ENCODE measurements at regions not wholly inside any gene's neighbourhood (a gene's known extent, or its start where the extent isn't known, plus 50 kb on each side); places are given as distances from the start of the nearest gene placed in this dataset.
"Not testable (repeated sequence)": the region's sequence is repeated elsewhere in the genome, so short reads cannot be mapped to it uniquely, and the experiment has no call there.

- TF ChIP-seq ZNF396 (CRISPR knock-in tag; IDR thresholded peaks at IDR 0.05; ENCODE audit: borderline replicate concordance): no peak
Measured at GRCh38 chr7:19290066-19290465, 144.8 kb upstream of the FERD3L start (continued).

GRCh38 chr7:19284596-19285300 lies 139.5 kb upstream of the FERD3L start:
- TF ChIP-seq GRHL2 (CRISPR knock-in tag; IDR thresholded peaks at IDR 0.05; ENCODE audit: insufficient replicate concordance, severe bottlenecking) (no peak), ZNF219 (CRISPR knock-in tag; IDR thresholded peaks at IDR 0.05; ENCODE audit: borderline replicate concordance) (no peak), AR (CRISPR knock-in tag; IDR thresholded peaks at IDR 0.05) (no peak), TCF7 (CRISPR knock-in tag; IDR thresholded peaks at IDR 0.05; ENCODE audit: low read depth) (no peak)
- POLR2A ChIA-PET: no interaction called here
- DNase-seq (ENCODE audit: low spot score): no peak
- no peaks in the 10 kb centered on the region for H3K36me3 Mint-ChIP-seq
- no peak overlapping the region for H3K4me3 Mint-ChIP-seq
- no peak overlapping the region for H3K27ac Mint-ChIP-seq
- CTCF ChIA-PET: no interaction called here
- no peaks in the 10 kb centered on the region for H3K4me1 Mint-ChIP-seq
- ATAC-seq: no peak
- H3K9me3 Mint-ChIP-seq: no peaks in the 10 kb centered on the region
- no peaks in the 10 kb centered on the region for H3K27me3 Mint-ChIP-seq (ENCODE audit: low read depth)

GRCh38 chr7:19284136-19284535 lies 138.9 kb upstream of the FERD3L start:
- POLR2A ChIA-PET: no interaction called here
- H3K4me3 Mint-ChIP-seq: no peak overlapping the region

GRCh38 chr7:19275000-19275399 lies 129.8 kb upstream of the FERD3L start:
- H3K27me3 Mint-ChIP-seq (ENCODE audit: low read depth): no peaks in the 10 kb centered on the region
- no peak for ATAC-seq
- H3K9me3 Mint-ChIP-seq: peaks cover 11% of the 10 kb centered on the region
- TF ChIP-seq USF2 (CRISPR knock-in tag; IDR thresholded peaks at IDR 0.05) (no peak), CBFB (CRISPR knock-in tag; IDR thresholded peaks at IDR 0.05; ENCODE audit: low read depth) (no peak), E2F1 (CRISPR knock-in tag; IDR thresholded peaks at IDR 0.05) (no peak), NFATC4 (CRISPR knock-in tag; IDR thresholded peaks at IDR 0.05) (no peak), GRHL2 (CRISPR knock-in tag; IDR thresholded peaks at IDR 0.05; ENCODE audit: insufficient replicate concordance, severe bottlenecking) (no peak)
- POLR2A ChIA-PET: no interaction called here
- DNase-seq (ENCODE audit: low spot score): no peak
- H3K36me3 Mint-ChIP-seq: no peaks in the 10 kb centered on the region
- H3K4me3 Mint-ChIP-seq: no peak overlapping the region
- no peak overlapping the region for H3K27ac Mint-ChIP-seq
- no peaks in the 10 kb centered on the region for H3K4me1 Mint-ChIP-seq
- CTCF ChIA-PET: no interaction called here

More at GRCh38 chr7:19284136-19284535, 138.9 kb upstream of the FERD3L start:
- no peaks in the 10 kb centered on the region for H3K4me1 Mint-ChIP-seq
- no peaks in the 10 kb centered on the region for H3K36me3 Mint-ChIP-seq
- H3K27ac Mint-ChIP-seq: no peak overlapping the region
- DNase-seq (ENCODE audit: low spot score) (no peak), ATAC-seq (no peak)
- H3K27me3 Mint-ChIP-seq (ENCODE audit: low read depth): no peaks in the 10 kb centered on the region
- TF ChIP-seq TEAD1 (CRISPR knock-in tag; IDR thresholded peaks at IDR 0.05): no peak
- CTCF ChIA-PET: no interaction called here
- H3K9me3 Mint-ChIP-seq: no peaks in the 10 kb centered on the region

GRCh38 chr7:19272329-19272728 lies 127.1 kb upstream of the FERD3L start:
- H3K9me3 Mint-ChIP-seq: peaks cover 11% of the 10 kb centered on the region
- H3K36me3 Mint-ChIP-seq; H3K27ac Mint-ChIP-seq; H3K27me3 Mint-ChIP-seq (ENCODE audit: low read depth); ATAC-seq; H3K4me3 Mint-ChIP-seq; H3K4me1 Mint-ChIP-seq; POLR2A ChIA-PET; CTCF ChIA-PET; DNase-seq (ENCODE audit: low spot score): not testable (repeated sequence)
